Lower leg skin (tissue), 3 donors: ENCODE measurements at regions not wholly inside any gene's neighbourhood (a gene's known extent, or its start where the extent isn't known, plus 50 kb on each side); places are given as distances from the start of the nearest gene placed in this dataset.

Source experiments
- POLR2A ChIP-seq, 2 donors: fragments of 450-650 bp; IDR thresholded peaks; one replicate each; pipeline ENCODE4 v1.6.1; 2016 to 2017; ENCODE audit warnings: antibody characterized with exemption in 2 of 2, mild to moderate bottlenecking in 1 of 2, moderate library complexity in 1 of 2
- TF ChIP-seq, protein P1 (sequence below), 3 donors: fragments of 450-650 bp; IDR thresholded peaks; one replicate each; pipeline ENCODE4 v1.5.1; 2016; ENCODE audit warnings: antibody characterized with exemption in 3 of 3, mild to moderate bottlenecking in 3 of 3, moderate library complexity in 2 of 3

DNA sequence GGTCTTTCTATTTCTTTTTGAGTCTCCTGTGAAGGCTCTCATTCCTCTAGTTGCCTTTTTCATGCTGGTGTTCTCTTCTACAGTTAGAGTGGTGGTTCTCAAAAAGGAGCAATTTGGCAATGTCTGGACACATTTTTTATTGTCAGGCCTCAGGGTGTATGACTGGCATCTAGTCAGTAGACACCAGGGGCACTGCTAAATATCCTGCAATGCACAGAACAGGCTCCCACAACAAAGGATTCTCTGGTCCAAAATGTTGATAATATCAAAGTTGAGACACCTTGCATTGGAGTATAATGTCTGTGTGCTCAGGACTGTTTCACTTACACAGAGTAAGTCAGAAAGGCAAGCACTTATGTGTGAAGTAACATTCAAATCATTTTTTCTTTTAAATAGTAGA is 1360.7 kb downstream of the ADGRL3 start:
- TF ChIP-seq, protein P1, sequence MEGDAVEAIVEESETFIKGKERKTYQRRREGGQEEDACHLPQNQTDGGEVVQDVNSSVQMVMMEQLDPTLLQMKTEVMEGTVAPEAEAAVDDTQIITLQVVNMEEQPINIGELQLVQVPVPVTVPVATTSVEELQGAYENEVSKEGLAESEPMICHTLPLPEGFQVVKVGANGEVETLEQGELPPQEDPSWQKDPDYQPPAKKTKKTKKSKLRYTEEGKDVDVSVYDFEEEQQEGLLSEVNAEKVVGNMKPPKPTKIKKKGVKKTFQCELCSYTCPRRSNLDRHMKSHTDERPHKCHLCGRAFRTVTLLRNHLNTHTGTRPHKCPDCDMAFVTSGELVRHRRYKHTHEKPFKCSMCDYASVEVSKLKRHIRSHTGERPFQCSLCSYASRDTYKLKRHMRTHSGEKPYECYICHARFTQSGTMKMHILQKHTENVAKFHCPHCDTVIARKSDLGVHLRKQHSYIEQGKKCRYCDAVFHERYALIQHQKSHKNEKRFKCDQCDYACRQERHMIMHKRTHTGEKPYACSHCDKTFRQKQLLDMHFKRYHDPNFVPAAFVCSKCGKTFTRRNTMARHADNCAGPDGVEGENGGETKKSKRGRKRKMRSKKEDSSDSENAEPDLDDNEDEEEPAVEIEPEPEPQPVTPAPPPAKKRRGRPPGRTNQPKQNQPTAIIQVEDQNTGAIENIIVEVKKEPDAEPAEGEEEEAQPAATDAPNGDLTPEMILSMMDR (IDR thresholded peaks at IDR 0.05) = no peak
- TF ChIP-seq POLR2A (IDR thresholded peaks at IDR 0.05) = no peak
